WTC11 (cell line): ENCODE measurements at regions not wholly inside any gene's neighbourhood (a gene's known extent, or its start where the extent isn't known, plus 50 kb on each side); places are given as distances from the start of the nearest gene placed in this dataset.

Experiments
- ATAC-seq: fragments of 200-7000 bp; cut with Tn5 transposase; 2 replicates; pipeline ENCODE4 v1.10.0; 2021; ENCODE audit warnings: mild to moderate bottlenecking, moderate library complexity
- CTCF ChIA-PET: fragments of 300-600 bp; sonication (Branson Sonifier 250); formaldehyde crosslinking; loops from one replicate; lab custom pipeline; 2021; ENCODE audit warnings: antibody characterized with exemption; lab: Charles Lee
- POLR2A ChIA-PET: fragments of 350-600 bp; sonication (Branson Sonifier 250); formaldehyde crosslinking; loops from one replicate; lab custom pipeline; 2021; ENCODE audit warnings: antibody characterized with exemption; lab: Charles Lee
- DNase-seq: peaks from one replicate; pipeline ENCODE4 v3.0.0; 2021; ENCODE audit warnings: low spot score
- H3K27ac Mint-ChIP-seq: 2 replicates; pipeline ENCODE4 v1.8.0; 2021; ENCODE audit warnings: mixed read lengths
- H3K27me3 Mint-ChIP-seq: 2 replicates; pipeline ENCODE4 v1.8.0; 2021; ENCODE audit warnings: low read depth, mild to moderate bottlenecking, moderate library complexity, mixed read lengths
- H3K36me3 Mint-ChIP-seq: 2 replicates; pipeline ENCODE4 v1.8.0; 2021; ENCODE audit warnings: mixed read lengths
- H3K4me1 Mint-ChIP-seq: 2 replicates; pipeline ENCODE4 v1.8.0; 2022; ENCODE audit warnings: mixed read lengths
- H3K4me3 Mint-ChIP-seq: 2 replicates; pipeline ENCODE4 v1.8.0; 2021; ENCODE audit warnings: mild to moderate bottlenecking, moderate library complexity, mixed read lengths
- H3K9me3 Mint-ChIP-seq: 2 replicates; pipeline ENCODE4 v1.8.0; 2021; ENCODE audit warnings: mixed read lengths
- AR ChIP-seq: fragments of 250-450 bp; sonication (Bioruptor Pico); IDR thresholded peaks from 2 replicates; pipeline ENCODE4 v1.9.0; 2021; ENCODE audit warnings: mild to moderate bottlenecking
- ATF3 ChIP-seq: sonication (generic); formaldehyde crosslinking; conservative IDR thresholded peaks from 2 replicates; pipeline ENCODE4 v1.8.1; 2022; ENCODE audit warnings: mild to moderate bottlenecking, missing genetic modification reagents
- CBFB ChIP-seq: sonication (generic); formaldehyde crosslinking; IDR thresholded peaks from 2 replicates; pipeline ENCODE4 v1.8.1; 2022; ENCODE audit warnings: mild to moderate bottlenecking, low read depth, missing genetic modification reagents
- CREM ChIP-seq: sonication (generic); formaldehyde crosslinking; IDR thresholded peaks from 2 replicates; pipeline ENCODE4 v1.8.1; 2022; ENCODE audit warnings: mild to moderate bottlenecking, missing genetic modification reagents, moderate library complexity
- E2F5 ChIP-seq: sonication (generic); formaldehyde crosslinking; IDR thresholded peaks from 2 replicates; pipeline ENCODE4 v1.8.1; 2022; ENCODE audit warnings: mild to moderate bottlenecking, moderate library complexity, missing genetic modification reagents
- FOXK1 ChIP-seq: sonication (generic); formaldehyde crosslinking; IDR thresholded peaks from 2 replicates; pipeline ENCODE4 v1.8.0; 2022; ENCODE audit warnings: mild to moderate bottlenecking, moderate library complexity, missing genetic modification reagents
- MXD4 ChIP-seq: fragments of 250-450 bp; sonication (Bioruptor Pico); IDR thresholded peaks from 2 replicates; pipeline ENCODE4 v1.8.0; 2021; ENCODE audit warnings: mild to moderate bottlenecking, moderate library complexity, borderline replicate concordance
- NR2C2 ChIP-seq: sonication (generic); formaldehyde crosslinking; IDR thresholded peaks from 2 replicates; pipeline ENCODE4 v1.8.0; 2022; ENCODE audit warnings: mild to moderate bottlenecking, missing genetic modification reagents
- SOX15 ChIP-seq: fragments of 250-450 bp; sonication (Bioruptor Pico); IDR thresholded peaks from 2 replicates; pipeline ENCODE4 v1.9.0; 2021; ENCODE audit warnings: mild to moderate bottlenecking
- ZNF121 ChIP-seq: sonication (generic); formaldehyde crosslinking; IDR thresholded peaks from 2 replicates; pipeline ENCODE4 v1.8.0; 2023; ENCODE audit warnings: missing genetic modification reagents
- ZNF317 ChIP-seq: sonication (generic); formaldehyde crosslinking; IDR thresholded peaks from 2 replicates; pipeline ENCODE4 v1.8.1; 2023; ENCODE audit warnings: low read depth, mild to moderate bottlenecking, moderate library complexity, missing genetic modification reagents, borderline replicate concordance
- TF ChIP-seq, protein P1 (sequence below): sonication (generic); formaldehyde crosslinking; IDR thresholded peaks from 2 replicates; pipeline ENCODE4 v1.8.0; 2023; ENCODE audit warnings: missing genetic modification reagents
- TF ChIP-seq, protein P2 (sequence below): sonication (generic); formaldehyde crosslinking; IDR thresholded peaks from 2 replicates; pipeline ENCODE4 v1.8.1; 2023; ENCODE audit warnings: mild to moderate bottlenecking, moderate library complexity, missing genetic modification reagents
- TF ChIP-seq, protein P3 (sequence below): fragments of 200-600 bp; IDR thresholded peaks from 2 replicates; pipeline ENCODE4 v1.8.0; 2022; ENCODE audit warnings: antibody characterized with exemption
- TF ChIP-seq, protein P4 (sequence below): fragments of 250-450 bp; sonication (Bioruptor Pico); IDR thresholded peaks from 2 replicates; pipeline ENCODE4 v2.1.2; 2022; ENCODE audit warnings: mild to moderate bottlenecking, moderate library complexity
- TF ChIP-seq, protein P5 (sequence below): sonication (generic); formaldehyde crosslinking; IDR thresholded peaks from 2 replicates; pipeline ENCODE4 v1.8.0; 2022; ENCODE audit warnings: mild to moderate bottlenecking, missing genetic modification reagents

GRCh38 chr19:31575846-31576335, 226.7 kb upstream of the TSHZ3 start:
- ATAC-seq: no peak
- Mint-ChIP-seq H3K4me3 (no peak overlapping the region), H3K4me1 (peaks cover 51% of the 10 kb centered on the region), H3K27me3 (no peaks in the 10 kb centered on the region), H3K27ac (no peak overlapping the region), H3K36me3 (no peaks in the 10 kb centered on the region), H3K9me3 (no peaks in the 10 kb centered on the region)
- ChIA-PET CTCF (interaction anchor here (0.7 kb wide), 1 partner anchor 26 kb away, joined by 3 read pairs; no protein-coding TSS in a partner anchor), POLR2A (no interaction called here)
- DNase-seq: no peak
- TF ChIP-seq ZNF317 (CRISPR knock-in tag) (no peak), FOXK1 (CRISPR knock-in tag) (no peak)
- TF ChIP-seq, protein P1, sequence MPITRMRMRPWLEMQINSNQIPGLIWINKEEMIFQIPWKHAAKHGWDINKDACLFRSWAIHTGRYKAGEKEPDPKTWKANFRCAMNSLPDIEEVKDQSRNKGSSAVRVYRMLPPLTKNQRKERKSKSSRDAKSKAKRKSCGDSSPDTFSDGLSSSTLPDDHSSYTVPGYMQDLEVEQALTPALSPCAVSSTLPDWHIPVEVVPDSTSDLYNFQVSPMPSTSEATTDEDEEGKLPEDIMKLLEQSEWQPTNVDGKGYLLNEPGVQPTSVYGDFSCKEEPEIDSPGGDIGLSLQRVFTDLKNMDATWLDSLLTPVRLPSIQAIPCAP (CRISPR knock-in tag): no peak

DNA sequence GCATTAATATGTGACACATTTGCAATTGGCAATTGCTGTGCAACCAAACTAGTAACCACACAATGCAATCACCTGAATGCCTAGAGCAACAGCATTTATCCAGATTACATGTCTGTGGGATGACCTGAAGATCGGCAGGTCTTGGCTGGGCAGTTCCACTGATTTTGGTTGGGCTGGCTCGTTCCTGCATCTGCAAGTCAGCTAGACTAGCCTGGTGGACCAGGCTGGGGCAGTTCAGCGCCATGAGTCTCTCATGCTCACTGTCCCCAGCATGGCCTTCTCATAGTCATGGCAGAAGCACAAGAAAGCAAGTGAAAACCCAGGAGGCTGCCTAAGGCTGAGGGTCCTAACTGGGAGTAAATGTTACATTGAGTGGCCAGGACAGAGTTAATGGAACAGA, 229.1 kb upstream of the TSHZ3 start:
- no peak for DNase-seq
- H3K27ac Mint-ChIP-seq: no peak overlapping the region
- CTCF ChIA-PET: no interaction called here
- no peak for TF ChIP-seq SOX15 (CRISPR knock-in tag)
- no peak for TF ChIP-seq E2F5 (CRISPR knock-in tag)
- TF ChIP-seq, protein P2, sequence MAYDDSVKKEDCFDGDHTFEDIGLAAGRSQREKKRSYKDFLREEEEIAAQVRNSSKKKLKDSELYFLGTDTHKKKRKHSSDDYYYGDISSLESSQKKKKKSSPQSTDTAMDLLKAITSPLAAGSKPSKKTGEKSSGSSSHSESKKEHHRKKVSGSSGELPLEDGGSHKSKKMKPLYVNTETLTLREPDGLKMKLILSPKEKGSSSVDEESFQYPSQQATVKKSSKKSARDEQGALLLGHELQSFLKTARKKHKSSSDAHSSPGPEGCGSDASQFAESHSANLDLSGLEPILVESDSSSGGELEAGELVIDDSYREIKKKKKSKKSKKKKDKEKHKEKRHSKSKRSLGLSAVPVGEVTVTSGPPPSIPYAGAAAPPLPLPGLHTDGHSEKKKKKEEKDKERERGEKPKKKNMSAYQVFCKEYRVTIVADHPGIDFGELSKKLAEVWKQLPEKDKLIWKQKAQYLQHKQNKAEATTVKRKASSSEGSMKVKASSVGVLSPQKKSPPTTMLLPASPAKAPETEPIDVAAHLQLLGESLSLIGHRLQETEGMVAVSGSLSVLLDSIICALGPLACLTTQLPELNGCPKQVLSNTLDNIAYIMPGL (CRISPR knock-in tag): no peak
- TF ChIP-seq ATF3 (CRISPR knock-in tag): no peak
- no peak for TF ChIP-seq AR
- TF ChIP-seq, protein P3, sequence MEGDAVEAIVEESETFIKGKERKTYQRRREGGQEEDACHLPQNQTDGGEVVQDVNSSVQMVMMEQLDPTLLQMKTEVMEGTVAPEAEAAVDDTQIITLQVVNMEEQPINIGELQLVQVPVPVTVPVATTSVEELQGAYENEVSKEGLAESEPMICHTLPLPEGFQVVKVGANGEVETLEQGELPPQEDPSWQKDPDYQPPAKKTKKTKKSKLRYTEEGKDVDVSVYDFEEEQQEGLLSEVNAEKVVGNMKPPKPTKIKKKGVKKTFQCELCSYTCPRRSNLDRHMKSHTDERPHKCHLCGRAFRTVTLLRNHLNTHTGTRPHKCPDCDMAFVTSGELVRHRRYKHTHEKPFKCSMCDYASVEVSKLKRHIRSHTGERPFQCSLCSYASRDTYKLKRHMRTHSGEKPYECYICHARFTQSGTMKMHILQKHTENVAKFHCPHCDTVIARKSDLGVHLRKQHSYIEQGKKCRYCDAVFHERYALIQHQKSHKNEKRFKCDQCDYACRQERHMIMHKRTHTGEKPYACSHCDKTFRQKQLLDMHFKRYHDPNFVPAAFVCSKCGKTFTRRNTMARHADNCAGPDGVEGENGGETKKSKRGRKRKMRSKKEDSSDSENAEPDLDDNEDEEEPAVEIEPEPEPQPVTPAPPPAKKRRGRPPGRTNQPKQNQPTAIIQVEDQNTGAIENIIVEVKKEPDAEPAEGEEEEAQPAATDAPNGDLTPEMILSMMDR: no peak
- no peak overlapping the region for H3K4me3 Mint-ChIP-seq
- POLR2A ChIA-PET: no interaction called here
- no peaks in the 10 kb centered on the region for H3K36me3 Mint-ChIP-seq
- no peaks in the 10 kb centered on the region for H3K9me3 Mint-ChIP-seq
- ATAC-seq: no peak
- no peaks in the 10 kb centered on the region for H3K27me3 Mint-ChIP-seq
- peaks cover 49% of the 10 kb centered on the region for H3K4me1 Mint-ChIP-seq

DNA sequence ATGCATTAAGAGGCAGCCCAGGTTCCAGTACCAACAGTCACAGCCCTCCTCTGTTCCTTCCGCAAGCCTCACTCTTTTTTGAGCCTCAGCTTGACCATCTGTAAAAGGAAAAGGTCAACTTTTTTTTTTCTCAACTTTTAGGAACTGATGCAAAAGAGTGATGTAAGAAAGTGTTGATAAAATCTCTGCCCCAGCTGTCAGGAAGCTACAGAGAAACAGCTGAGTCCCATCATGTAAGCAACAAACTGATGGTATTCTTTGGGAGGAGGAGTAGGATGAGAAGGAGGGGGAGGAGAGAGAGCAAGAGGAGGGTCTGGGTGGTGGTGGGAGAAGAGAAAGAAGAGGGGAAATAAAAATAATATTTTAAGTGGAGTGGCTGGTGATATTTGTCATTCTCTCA, 233.9 kb upstream of the TSHZ3 start:
- CTCF ChIA-PET: no interaction called here
- no peaks in the 10 kb centered on the region for H3K9me3 Mint-ChIP-seq
- ATAC-seq (no peak), DNase-seq (no peak)
- peaks cover 18% of the 10 kb centered on the region for H3K4me1 Mint-ChIP-seq
- no peaks in the 10 kb centered on the region for H3K36me3 Mint-ChIP-seq
- no peaks in the 10 kb centered on the region for H3K27me3 Mint-ChIP-seq
- no peak overlapping the region for H3K4me3 Mint-ChIP-seq
- no peak overlapping the region for H3K27ac Mint-ChIP-seq
- POLR2A ChIA-PET: no interaction called here
- TF ChIP-seq, protein P4, sequence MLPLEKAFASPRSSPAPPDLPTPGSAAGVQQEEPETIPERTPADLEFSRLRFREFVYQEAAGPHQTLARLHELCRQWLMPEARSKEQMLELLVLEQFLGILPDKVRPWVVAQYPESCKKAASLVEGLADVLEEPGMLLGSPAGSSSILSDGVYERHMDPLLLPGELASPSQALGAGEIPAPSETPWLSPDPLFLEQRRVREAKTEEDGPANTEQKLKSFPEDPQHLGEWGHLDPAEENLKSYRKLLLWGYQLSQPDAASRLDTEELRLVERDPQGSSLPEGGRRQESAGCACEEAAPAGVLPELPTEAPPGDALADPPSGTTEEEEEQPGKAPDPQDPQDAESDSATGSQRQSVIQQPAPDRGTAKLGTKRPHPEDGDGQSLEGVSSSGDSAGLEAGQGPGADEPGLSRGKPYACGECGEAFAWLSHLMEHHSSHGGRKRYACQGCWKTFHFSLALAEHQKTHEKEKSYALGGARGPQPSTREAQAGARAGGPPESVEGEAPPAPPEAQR: no peak
- TF ChIP-seq MXD4 (CRISPR knock-in tag): no peak
- no peak for TF ChIP-seq CBFB (CRISPR knock-in tag)
- no peak for TF ChIP-seq ZNF121
- no peak for TF ChIP-seq NR2C2 (CRISPR knock-in tag)
- TF ChIP-seq, protein P5, sequence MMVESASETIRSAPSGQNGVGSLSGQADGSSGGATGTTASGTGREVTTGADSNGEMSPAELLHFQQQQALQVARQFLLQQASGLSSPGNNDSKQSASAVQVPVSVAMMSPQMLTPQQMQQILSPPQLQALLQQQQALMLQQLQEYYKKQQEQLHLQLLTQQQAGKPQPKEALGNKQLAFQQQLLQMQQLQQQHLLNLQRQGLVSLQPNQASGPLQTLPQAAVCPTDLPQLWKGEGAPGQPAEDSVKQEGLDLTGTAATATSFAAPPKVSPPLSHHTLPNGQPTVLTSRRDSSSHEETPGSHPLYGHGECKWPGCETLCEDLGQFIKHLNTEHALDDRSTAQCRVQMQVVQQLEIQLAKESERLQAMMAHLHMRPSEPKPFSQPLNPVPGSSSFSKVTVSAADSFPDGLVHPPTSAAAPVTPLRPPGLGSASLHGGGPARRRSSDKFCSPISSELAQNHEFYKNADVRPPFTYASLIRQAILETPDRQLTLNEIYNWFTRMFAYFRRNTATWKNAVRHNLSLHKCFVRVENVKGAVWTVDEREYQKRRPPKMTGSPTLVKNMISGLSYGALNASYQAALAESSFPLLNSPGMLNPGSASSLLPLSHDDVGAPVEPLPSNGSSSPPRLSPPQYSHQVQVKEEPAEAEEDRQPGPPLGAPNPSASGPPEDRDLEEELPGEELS: no peak
- TF ChIP-seq, protein P3: no peak
- TF ChIP-seq CREM (CRISPR knock-in tag): no peak
